ENCODE measurements at regions not wholly inside any gene's neighbourhood (a gene's known extent, or its start where the extent isn't known, plus 50 kb on each side); places are given as distances from the start of the nearest gene placed in this dataset.
"Not testable (repeated sequence)": the region's sequence is repeated elsewhere in the genome, so short reads cannot be mapped to it uniquely, and the experiment has no call there.

GRCh38 chr14:83091991-83092956 lies 1558.6 kb upstream of the SEL1L start:
- not testable (repeated sequence) for TF ChIP-seq CTCF, POLR2A (IDR thresholded peaks at IDR 0.05)
